Heart right ventricle (tissue), 16 donors: ENCODE measurements at regions not wholly inside any gene's neighbourhood (a gene's known extent, or its start where the extent isn't known, plus 50 kb on each side); places are given as distances from the start of the nearest gene placed in this dataset.

Experiments
- ATAC-seq, 8 donors: fragments of 200-7000 bp; cut with Tn5 transposase; one replicate each; pipeline ENCODE4 v1.9.1; 2020; ENCODE audit warnings: mild to moderate bottlenecking in 8 of 8, moderate library complexity in 8 of 8, moderate number of reproducible peaks in 1 of 8
- DNase-seq, 2 donors: peaks; one replicate each; pipeline ENCODE4 v3.0.0-alpha.2; 2020
- H3K27ac ChIP-seq, 10 donors: fragments of 200-600 bp; sonication (generic) in 2 of 10; one replicate each; pipeline versions ENCODE4 v1.5.0 to v1.8.0; 2020 to 2022; ENCODE audit warnings: mild to moderate bottlenecking in 3 of 10
- H3K27me3 ChIP-seq, 7 donors: fragments of 200-600 bp; one replicate each; pipeline ENCODE4 v1.8.0; 2021 to 2022; ENCODE audit warnings: mild to moderate bottlenecking in 2 of 7
- H3K36me3 ChIP-seq, 9 donors: fragments of 200-600 bp; sonication (generic) in 1 of 9; one replicate each; pipeline versions ENCODE4 v1.5.0 to v1.8.0; 2020 to 2022; ENCODE audit warnings: mild to moderate bottlenecking in 2 of 9
- H3K4me1 ChIP-seq, 9 donors: fragments of 200-600 bp; sonication (generic) in 1 of 9; one replicate each; pipeline versions ENCODE4 v1.5.0 to v1.8.0; 2020 to 2022; ENCODE audit warnings: mild to moderate bottlenecking in 4 of 9
- H3K4me3 ChIP-seq, 10 donors: fragments of 200-600 bp; sonication (generic) in 2 of 10; one replicate each; pipeline versions ENCODE4 v1.5.0 to v1.8.0; 2020 to 2022; ENCODE audit warnings: mild to moderate bottlenecking in 7 of 10, moderate library complexity in 2 of 10
- H3K9me3 ChIP-seq, 11 donors: fragments of 200-600 bp in 10 of 11; sonication (generic) in 2 of 11; one replicate each; pipeline versions ENCODE4 v1.5.0 to v1.8.0; 2013 to 2022; ENCODE audit warnings: mild to moderate bottlenecking in 2 of 11, control low read depth in 1 of 11, moderate library complexity in 1 of 11
- WGBS, 2 donors: extraction: QIAGEN DNeasy Blood & Tissue Kit; methylation state at CpG; one replicate each; pipeline ENCODE4 v1.1.7; 2013; ENCODE audit warnings: inconsistent platforms in 1 of 2; 5-methylcytosine and 5-hydroxymethylcytosine counted together
- intact Hi-C, 10 donors: fragments of 100-400 bp; cut with DNase I; formaldehyde crosslinking; loops; one replicate each; pipeline versions ENCODE4 v1.11.1 to v1.14.2; 2022
- TF ChIP-seq, protein P1 (sequence below), 9 donors: fragments of 200-600 bp; sonication (generic) in 2 of 9; IDR thresholded peaks; one replicate each; pipeline versions ENCODE4 v1.5.0 to v1.8.0; 2021 to 2022; ENCODE audit warnings: antibody characterized with exemption in 9 of 9, mild to moderate bottlenecking in 5 of 9, moderate library complexity in 1 of 9
- donor health status: Arrhythmogenic right ventricular cardiomyopathy.
- donor health status: ischemic (EF 13 %, LVEDD 7.1; RV severe dilation, severe dysfunction).
- donor health status: healthy with polysubstance abuse.
- donor health status: DM: no; HTN: yes; CAD: no.
- donor health status: DM: no; HTN: no; CAD: no.
- donor health status: ischemic (EF 25% LVEDD 6.9; RV normal size, moderate dysfunction).
- donor health status: ischemic (EF 25% LVEDD 5.7; RV mildly dilated, moderate dysfunction).
- donor health status: healthy.
- donor health status: DM: yes; HTN: yes; CAD: no.
- donor health status: Ischemic cardiomyopathy.
- donor health status: ischemic (EF 35%, LVEDD 5.7; RV mildly dilated, moderate dysfunction).
- donor health status: nonischemic (EF 11% LVEDD 7.7; RV severe dilation, severe dysfunction).
- donor health status: DM: yes; HTN: yes; CAD: no.
- donor health status: PGD.
- donor health status: ischemic (EF 29% LVEDD 5.4; RV normal size, mild dysfunction).
- donor health status: nonischemic (EF 23%, LVEDD 6.1; RV moderate dilation, normal function).

DNA sequence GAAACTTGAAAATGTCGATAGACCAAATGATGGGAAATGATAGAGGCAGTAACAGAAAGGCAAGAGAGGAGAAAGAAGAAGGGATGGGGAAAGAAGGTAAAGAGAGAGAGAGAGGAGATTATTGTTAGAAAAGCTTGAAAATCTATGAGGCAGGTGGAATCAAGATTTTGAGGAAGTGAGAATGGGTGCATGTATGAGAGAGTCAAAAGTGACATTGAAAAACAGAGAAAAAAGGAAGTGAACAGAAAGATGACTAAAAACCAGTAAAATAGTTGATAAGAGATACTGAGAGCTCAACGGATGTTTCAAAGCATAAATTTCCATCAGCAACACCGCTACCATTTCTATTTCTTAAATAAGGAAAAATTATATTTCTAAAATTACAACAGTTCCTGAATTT is 327.4 kb upstream of the CWC22 start:
- ATAC-seq, result no peak
- TF ChIP-seq, protein P1, sequence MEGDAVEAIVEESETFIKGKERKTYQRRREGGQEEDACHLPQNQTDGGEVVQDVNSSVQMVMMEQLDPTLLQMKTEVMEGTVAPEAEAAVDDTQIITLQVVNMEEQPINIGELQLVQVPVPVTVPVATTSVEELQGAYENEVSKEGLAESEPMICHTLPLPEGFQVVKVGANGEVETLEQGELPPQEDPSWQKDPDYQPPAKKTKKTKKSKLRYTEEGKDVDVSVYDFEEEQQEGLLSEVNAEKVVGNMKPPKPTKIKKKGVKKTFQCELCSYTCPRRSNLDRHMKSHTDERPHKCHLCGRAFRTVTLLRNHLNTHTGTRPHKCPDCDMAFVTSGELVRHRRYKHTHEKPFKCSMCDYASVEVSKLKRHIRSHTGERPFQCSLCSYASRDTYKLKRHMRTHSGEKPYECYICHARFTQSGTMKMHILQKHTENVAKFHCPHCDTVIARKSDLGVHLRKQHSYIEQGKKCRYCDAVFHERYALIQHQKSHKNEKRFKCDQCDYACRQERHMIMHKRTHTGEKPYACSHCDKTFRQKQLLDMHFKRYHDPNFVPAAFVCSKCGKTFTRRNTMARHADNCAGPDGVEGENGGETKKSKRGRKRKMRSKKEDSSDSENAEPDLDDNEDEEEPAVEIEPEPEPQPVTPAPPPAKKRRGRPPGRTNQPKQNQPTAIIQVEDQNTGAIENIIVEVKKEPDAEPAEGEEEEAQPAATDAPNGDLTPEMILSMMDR (IDR thresholded peaks at IDR 0.05), result no peak
- Histone ChIP-seq H3K9me3 (peaks cover 0 to 60% (median 38%) of the 10 kb centered on the region in 11 donors), H3K36me3 (no peaks in the 10 kb centered on the region), H3K4me3 (no peak overlapping the region), H3K27ac (no peak overlapping the region), H3K27me3 (no peaks in the 10 kb centered on the region), H3K4me1 (no peaks in the 10 kb centered on the region)
- 85 to 93% methylated on average over 3 of the region's 3 CpGs for WGBS, 2 donors
- DNase-seq, result no peak
- intact Hi-C loops, result no loop called here

DNA sequence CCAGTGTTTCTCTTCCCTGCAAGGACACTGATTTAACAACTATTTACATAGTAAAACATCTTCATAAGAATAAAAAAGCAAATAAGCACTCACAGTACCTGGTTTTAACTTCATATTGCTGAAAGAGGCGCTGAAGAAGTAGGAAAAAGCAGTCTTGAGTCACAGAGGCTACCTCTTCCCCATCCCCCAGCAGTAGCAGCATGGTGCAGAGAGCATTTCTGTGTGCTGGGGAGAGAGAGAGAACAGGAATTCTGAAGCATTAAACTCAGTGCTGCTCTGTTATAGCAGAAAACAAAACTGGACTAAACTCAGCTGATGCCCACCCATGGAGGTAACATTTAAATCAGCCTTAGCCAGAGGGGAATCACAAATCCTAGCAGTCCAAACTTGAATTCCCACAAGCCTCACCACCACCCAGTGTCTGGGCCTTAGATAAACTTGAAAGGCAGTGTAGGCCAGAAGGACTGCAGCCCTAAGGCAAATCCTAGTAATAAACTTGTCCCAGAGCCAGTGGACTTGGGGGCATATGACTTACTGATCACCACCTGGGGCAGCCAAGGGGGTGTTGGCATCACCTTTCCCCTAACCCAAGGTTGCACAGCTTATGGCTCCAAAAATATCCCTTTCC is 321.8 kb upstream of the CWC22 start:
- TF ChIP-seq, protein P1 (IDR thresholded peaks at IDR 0.05), result no peak
- intact Hi-C loops, result no loop called here
- Histone ChIP-seq H3K4me3 (no peak overlapping the region), H3K27me3 (no peaks in the 10 kb centered on the region), H3K27ac (no peak overlapping the region), H3K9me3 (peaks cover 0 to 9% (median 0%) of the 10 kb centered on the region in 11 donors), H3K36me3 (no peaks in the 10 kb centered on the region), H3K4me1 (no peaks in the 10 kb centered on the region)
- no peak for DNase-seq
- no peak for ATAC-seq
- 36 to 51% methylated on average over 1 of the region's 1 CpG for WGBS, 2 donors

DNA sequence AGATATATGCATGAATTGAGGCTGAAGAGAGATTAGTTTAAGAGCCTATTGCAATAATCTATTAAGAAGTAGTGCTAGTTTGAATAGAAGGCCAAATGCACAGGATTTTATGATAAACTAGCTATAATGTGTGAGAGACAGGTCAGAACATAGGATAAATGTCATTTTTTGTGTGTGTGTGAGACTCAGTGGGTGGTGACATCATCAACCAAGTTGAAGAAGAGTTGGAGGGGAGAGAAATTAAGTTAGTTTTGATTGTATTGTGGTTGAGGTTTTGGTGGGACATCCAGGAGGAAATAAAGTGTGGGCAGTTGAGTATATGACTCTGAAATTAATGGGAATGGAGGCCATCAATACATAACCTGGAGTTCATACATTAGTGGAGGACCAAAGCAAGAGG is 320.1 kb upstream of the CWC22 start:
- no peaks in the 10 kb centered on the region for H3K9me3 ChIP-seq
- H3K4me3 ChIP-seq, result no peak overlapping the region
- no peaks in the 10 kb centered on the region for H3K27me3 ChIP-seq
- DNase-seq (no peak), ATAC-seq (no peak)
- H3K36me3 ChIP-seq, result no peaks in the 10 kb centered on the region
- intact Hi-C loops, result no loop called here
- no peak overlapping the region for H3K27ac ChIP-seq
- H3K4me1 ChIP-seq, result no peaks in the 10 kb centered on the region
- TF ChIP-seq, protein P1 (IDR thresholded peaks at IDR 0.05), result no peak

DNA sequence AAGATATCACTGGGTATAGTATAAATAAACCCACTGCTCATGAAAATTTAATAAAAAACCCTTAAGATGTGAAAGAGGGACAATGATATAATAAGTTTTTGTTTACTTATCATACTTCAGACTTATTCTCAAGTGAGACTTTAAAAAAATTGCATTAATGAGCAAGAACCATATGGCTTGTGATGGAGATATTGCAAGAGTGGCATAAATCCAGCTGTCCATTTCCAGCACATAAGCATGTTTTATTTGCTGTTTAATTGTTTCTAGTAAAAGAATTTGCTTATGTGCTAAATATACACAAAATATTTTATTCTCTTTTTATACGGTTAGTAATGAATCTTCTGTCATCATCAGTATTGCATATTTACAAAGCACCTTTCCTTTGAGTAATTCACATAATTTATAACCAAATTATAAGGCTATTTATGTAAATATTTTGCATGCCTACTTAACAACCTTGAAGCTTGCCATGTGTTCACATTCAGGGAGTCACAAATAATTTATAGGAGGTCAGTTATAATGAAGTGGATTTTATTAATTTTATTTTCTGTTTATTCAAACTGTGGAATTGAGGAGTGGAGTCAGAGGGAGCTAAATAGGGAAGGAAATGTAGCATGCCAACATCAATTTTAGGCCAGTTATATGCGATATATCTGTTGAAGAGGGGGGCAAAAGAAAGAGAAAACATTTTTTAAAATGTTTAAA is 318.5 kb upstream of the CWC22 start:
- intact Hi-C loops, result no loop called here
- H3K4me3 ChIP-seq, result no peak overlapping the region
- no peaks in the 10 kb centered on the region for H3K36me3 ChIP-seq
- WGBS, 2 donors, result 83 to 84% methylated on average over 2 of the region's 2 CpGs
- no peak for ATAC-seq
- H3K27ac ChIP-seq, result no peak overlapping the region
- TF ChIP-seq, protein P1 (IDR thresholded peaks at IDR 0.05), result no peak
- H3K27me3 ChIP-seq, result no peaks in the 10 kb centered on the region
- no peaks in the 10 kb centered on the region for H3K9me3 ChIP-seq
- DNase-seq, result no peak
- H3K4me1 ChIP-seq, result no peaks in the 10 kb centered on the region
